GM23248 (cell line): ENCODE measurements at regions not wholly inside any gene's neighbourhood (a gene's known extent, or its start where the extent isn't known, plus 50 kb on each side); places are given as distances from the start of the nearest gene placed in this dataset.

Experiments used
- EZH2 ChIP-seq: fragments of 200-600 bp; sonication (generic); IDR thresholded peaks from 2 replicates; pipeline ENCODE4 v1.6.1; 2018; ENCODE audit warnings: antibody characterized with exemption, mild to moderate bottlenecking; ENCODE audit not compliant: insufficient read depth, poor library complexity, severe bottlenecking
- EZH2phosphoT487 ChIP-seq: fragments of 200-600 bp; sonication (generic); IDR thresholded peaks from 2 replicates; pipeline ENCODE4 v1.6.1; 2018; ENCODE audit warnings: antibody characterized with exemption, moderate library complexity, mild to moderate bottlenecking, low read depth; ENCODE audit not compliant: insufficient read depth

- TF ChIP-seq EZH2 (no peak), EZH2phosphoT487 (no peak)
These were observed 122.0 kb upstream of the ANK3 start for GRCh38 chr10:60511477-60512229.
